Transverse colon (tissue), 4 donors: ENCODE measurements at regions not wholly inside any gene's neighbourhood (a gene's known extent, or its start where the extent isn't known, plus 50 kb on each side); places are given as distances from the start of the nearest gene placed in this dataset.

Source experiments
- DNase-seq: peaks from one replicate; pipeline ENCODE4 v3.0.0-alpha.2; 2019
- H3K27ac ChIP-seq, 4 donors: fragments of 200-600 bp; sonication (generic); 2 replicates each; pipeline ENCODE4 v1.5.1; 2016 to 2018; ENCODE audit warnings: inconsistent platforms in 4 of 4
- H3K27me3 ChIP-seq: fragments of 200-600 bp; sonication (generic); 2 replicates; pipeline ENCODE4 v1.5.1; 2017; ENCODE audit warnings: inconsistent platforms
- H3K36me3 ChIP-seq, 4 donors: fragments of 200-600 bp; sonication (generic); 2 replicates each; pipeline ENCODE4 v1.5.1; 2017 to 2019; ENCODE audit warnings: inconsistent platforms in 4 of 4
- H3K4me1 ChIP-seq, 4 donors: fragments of 200-600 bp; sonication (generic); 2 replicates each; pipeline ENCODE4 v1.5.1; 2017 to 2020; ENCODE audit warnings: inconsistent platforms in 4 of 4
- H3K4me3 ChIP-seq, 4 donors: fragments of 200-600 bp; sonication (generic); 1 replicate in 1 of 4; 2 replicates in 3 of 4; pipeline versions ENCODE4 v1.5.1 to v1.6.1; 2017 to 2019; ENCODE audit warnings: inconsistent platforms in 4 of 4
- H3K9me3 ChIP-seq, 2 donors: fragments of 200-600 bp; sonication (generic); 2 replicates each; pipeline ENCODE4 v1.5.1; 2017 to 2019; ENCODE audit warnings: inconsistent platforms in 2 of 2
- EP300 ChIP-seq: sonication (generic); formaldehyde crosslinking; IDR thresholded peaks from one replicate; pipeline ENCODE4 v1.6.1; 2017; ENCODE audit warnings: antibody characterized with exemption, low read depth
- POLR2A ChIP-seq: fragments of 450-650 bp; IDR thresholded peaks from one replicate; pipeline ENCODE4 v1.6.1; 2016; ENCODE audit warnings: antibody characterized with exemption, mild to moderate bottlenecking, moderate library complexity
- POLR2AphosphoS5 ChIP-seq, 3 donors: sonication (generic); formaldehyde crosslinking; IDR thresholded peaks; one replicate each; pipeline ENCODE4 v1.6.1; 2016; ENCODE audit warnings: antibody characterized with exemption in 3 of 3
- WGBS, 2 donors: methylation state at CpG; one replicate each; pipeline ENCODE4 v1.1.5; 2018; ENCODE audit warnings: low coverage in 1 of 2; 5-methylcytosine and 5-hydroxymethylcytosine counted together
- in situ Hi-C, 4 donors: fragments of 200-750 bp; cut with MboI; loops; one replicate each; pipeline versions ENCODE4 v1.15.0 to v1.15.1; 2017; ENCODE audit warnings: low sequenced_read_pairs in 3 of 4, low pct_ligation_motif_present in 1 of 4, low pct_unique_long_range_greater_than_20kb in 1 of 4
- intact Hi-C: fragments of 100-400 bp; cut with DNase I; formaldehyde crosslinking; loops from one replicate; pipeline ENCODE4 v1.15.1; 2023; ENCODE audit warnings: low total_unique reads
- TF ChIP-seq, protein P1 (sequence below), 5 experiments: fragments of 200-600 bp in 3 of 5; fragments of 450-650 bp in 2 of 5; sonication (generic) in 3 of 5; IDR thresholded peaks; 1 replicate in 2 of 5; 2 replicates in 3 of 5; pipeline ENCODE4 v1.5.1; 2016 to 2017; ENCODE audit warnings: antibody characterized with exemption in 5 of 5, inconsistent platforms in 3 of 5, mild to moderate bottlenecking in 2 of 5, moderate library complexity in 1 of 5

DNA sequence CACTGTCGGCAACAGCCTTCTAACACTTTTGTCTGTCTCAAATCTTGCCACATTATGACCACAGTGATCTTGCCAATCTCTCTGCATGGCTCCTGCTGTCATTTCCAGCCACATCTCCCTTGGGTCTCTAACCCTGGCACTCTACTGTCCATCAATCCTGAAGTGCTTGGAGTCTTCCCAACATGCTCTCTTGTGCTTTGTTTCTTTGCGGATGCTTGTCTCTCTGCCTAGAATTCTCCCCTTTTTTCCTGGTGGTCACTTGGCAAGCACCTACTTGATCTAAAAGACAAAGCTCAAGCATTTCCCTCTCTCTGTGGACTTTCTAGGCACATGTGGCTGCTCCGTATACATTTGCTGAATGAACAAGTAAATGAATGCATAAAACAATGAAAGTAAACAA is 290.7 kb upstream of the MAP3K7 start:
- Histone ChIP-seq H3K4me1 (no peaks in the 10 kb centered on the region), H3K27me3 (no peaks in the 10 kb centered on the region), H3K9me3 (no peaks in the 10 kb centered on the region), H3K27ac (no peak overlapping the region), H3K36me3 (no peaks in the 10 kb centered on the region), H3K4me3 (no peak overlapping the region)
- in situ Hi-C loops: no loop called here
- TF ChIP-seq POLR2A (no peak), POLR2AphosphoS5 (IDR thresholded peaks at IDR 0.05) (no peak), EP300 (no peak)
- TF ChIP-seq, protein P1, sequence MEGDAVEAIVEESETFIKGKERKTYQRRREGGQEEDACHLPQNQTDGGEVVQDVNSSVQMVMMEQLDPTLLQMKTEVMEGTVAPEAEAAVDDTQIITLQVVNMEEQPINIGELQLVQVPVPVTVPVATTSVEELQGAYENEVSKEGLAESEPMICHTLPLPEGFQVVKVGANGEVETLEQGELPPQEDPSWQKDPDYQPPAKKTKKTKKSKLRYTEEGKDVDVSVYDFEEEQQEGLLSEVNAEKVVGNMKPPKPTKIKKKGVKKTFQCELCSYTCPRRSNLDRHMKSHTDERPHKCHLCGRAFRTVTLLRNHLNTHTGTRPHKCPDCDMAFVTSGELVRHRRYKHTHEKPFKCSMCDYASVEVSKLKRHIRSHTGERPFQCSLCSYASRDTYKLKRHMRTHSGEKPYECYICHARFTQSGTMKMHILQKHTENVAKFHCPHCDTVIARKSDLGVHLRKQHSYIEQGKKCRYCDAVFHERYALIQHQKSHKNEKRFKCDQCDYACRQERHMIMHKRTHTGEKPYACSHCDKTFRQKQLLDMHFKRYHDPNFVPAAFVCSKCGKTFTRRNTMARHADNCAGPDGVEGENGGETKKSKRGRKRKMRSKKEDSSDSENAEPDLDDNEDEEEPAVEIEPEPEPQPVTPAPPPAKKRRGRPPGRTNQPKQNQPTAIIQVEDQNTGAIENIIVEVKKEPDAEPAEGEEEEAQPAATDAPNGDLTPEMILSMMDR (IDR thresholded peaks at IDR 0.05): no peak
- intact Hi-C loops: no loop called here
- DNase-seq: no peak
- WGBS, 2 donors: 72 to 77% methylated on average over 3 of the region's 3 CpGs

DNA sequence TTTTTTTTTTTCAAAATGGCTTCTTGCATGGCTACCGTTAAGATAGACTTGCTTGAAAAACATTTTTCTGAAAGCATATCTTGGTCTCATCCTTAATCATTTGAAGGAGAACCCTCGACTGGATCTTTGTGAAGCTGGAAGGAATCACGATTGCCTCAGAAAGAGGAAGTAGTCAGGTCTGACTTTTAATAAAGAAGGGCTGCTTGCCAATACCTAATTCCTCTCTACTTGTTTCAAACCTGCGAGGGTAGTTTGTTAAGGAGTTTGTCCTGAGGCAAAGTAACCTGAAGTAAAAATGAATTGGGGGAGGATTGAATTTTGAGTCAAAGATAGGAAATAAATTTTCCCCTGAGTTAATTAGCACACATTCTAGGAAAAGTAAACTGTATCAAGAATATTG is 288.1 kb upstream of the MAP3K7 start:
- in situ Hi-C loops (no loop called here), intact Hi-C loops (no loop called here)
- no peak for DNase-seq
- Histone ChIP-seq H3K9me3 (no peaks in the 10 kb centered on the region), H3K4me3 (no peak overlapping the region), H3K27me3 (no peaks in the 10 kb centered on the region), H3K4me1 (no peaks in the 10 kb centered on the region), H3K27ac (no peak overlapping the region), H3K36me3 (no peaks in the 10 kb centered on the region)
- TF ChIP-seq, protein P1 (IDR thresholded peaks at IDR 0.05): no peak
- TF ChIP-seq EP300: no peak
- no peak for TF ChIP-seq POLR2A
- no peak for TF ChIP-seq POLR2AphosphoS5 (IDR thresholded peaks at IDR 0.05)
- 31 to 44% methylated on average over 3 to 4 of the region's 4 CpGs for WGBS, 2 donors

DNA sequence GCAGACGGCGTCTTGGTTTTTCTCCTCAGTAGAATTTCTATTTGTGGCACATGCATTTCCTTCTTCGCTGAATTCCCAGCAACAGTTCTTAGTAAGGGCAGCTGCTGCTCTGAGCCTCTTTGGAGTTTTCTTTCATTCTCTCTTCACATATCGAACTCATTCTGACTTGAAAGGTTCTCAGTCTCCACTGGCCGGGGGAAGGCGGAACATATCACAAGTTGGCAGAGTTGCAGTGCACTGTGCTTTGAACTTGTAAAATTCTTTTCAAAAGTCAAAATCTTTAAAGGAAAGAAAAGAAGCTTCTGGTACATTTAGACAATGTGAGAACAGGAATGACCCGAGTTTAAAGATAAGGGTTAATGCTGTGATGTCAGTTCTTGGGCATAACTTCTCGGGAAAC is 286.1 kb upstream of the MAP3K7 start:
- no peak overlapping the region for H3K4me3 ChIP-seq
- no peak overlapping the region for H3K27ac ChIP-seq
- no peaks in the 10 kb centered on the region for H3K9me3 ChIP-seq
- DNase-seq: no peak
- no peaks in the 10 kb centered on the region for H3K36me3 ChIP-seq
- H3K4me1 ChIP-seq: no peaks in the 10 kb centered on the region
- H3K27me3 ChIP-seq: no peaks in the 10 kb centered on the region
- WGBS, 2 donors: 73 to 83% methylated on average over 8 of the region's 8 CpGs
- intact Hi-C loops (no loop called here), in situ Hi-C loops (no loop called here)
- TF ChIP-seq POLR2AphosphoS5 (IDR thresholded peaks at IDR 0.05) (no peak), POLR2A (no peak), EP300 (no peak)
- TF ChIP-seq, protein P1 (IDR thresholded peaks at IDR 0.05): no peak

DNA sequence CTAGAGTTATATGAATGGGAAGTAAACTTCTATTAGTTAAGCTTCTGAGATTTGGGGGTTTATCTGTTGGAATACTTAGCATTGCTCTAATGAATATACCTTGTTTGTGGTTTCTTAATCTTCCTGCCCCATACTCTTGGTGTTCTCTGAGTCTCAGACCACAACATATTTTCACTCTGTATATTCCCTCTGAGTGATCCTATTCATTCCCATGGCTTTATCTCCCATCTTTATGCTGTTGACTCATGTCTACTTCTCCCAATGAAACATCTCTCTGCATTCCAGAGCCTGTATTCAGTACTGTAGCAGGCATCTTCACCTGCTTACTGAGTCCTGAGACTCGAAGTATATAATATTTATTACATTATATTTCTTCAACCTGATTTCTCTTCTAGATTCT is 283.7 kb upstream of the MAP3K7 start:
- H3K4me3 ChIP-seq: no peak overlapping the region
- no peaks in the 10 kb centered on the region for H3K36me3 ChIP-seq
- no peak overlapping the region for H3K27ac ChIP-seq
- 57 to 78% methylated on average over 1 of the region's 1 CpG for WGBS, 2 donors
- no peaks in the 10 kb centered on the region for H3K27me3 ChIP-seq
- no peaks in the 10 kb centered on the region for H3K4me1 ChIP-seq
- intact Hi-C loops (no loop called here), in situ Hi-C loops (no loop called here)
- DNase-seq: no peak
- no peaks in the 10 kb centered on the region for H3K9me3 ChIP-seq
- no peak for TF ChIP-seq POLR2A

DNA sequence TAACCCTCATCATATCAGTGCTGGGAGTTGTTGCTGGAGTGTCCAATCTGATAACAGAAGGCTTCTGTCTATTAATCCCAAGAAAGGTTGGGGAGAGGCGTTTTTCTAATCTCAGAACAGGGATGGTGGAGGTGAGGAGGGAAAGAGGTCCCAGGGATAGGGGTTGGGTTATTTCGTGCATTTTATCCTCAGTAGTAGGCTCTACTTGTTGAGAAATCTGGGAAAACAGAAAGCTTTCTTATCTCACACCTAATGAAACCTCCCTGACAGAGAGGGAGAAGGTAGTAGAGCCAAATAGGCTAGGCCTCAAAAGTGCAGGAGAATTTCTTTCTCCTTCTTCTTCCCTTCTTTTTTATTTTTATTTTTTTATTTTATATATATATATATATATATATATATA is 281.8 kb upstream of the MAP3K7 start:
- TF ChIP-seq POLR2AphosphoS5 (IDR thresholded peaks at IDR 0.05) (no peak), EP300 (no peak), POLR2A (no peak)
- TF ChIP-seq, protein P1 (IDR thresholded peaks at IDR 0.05): no peak
- in situ Hi-C loops: no loop called here
- Histone ChIP-seq H3K27me3 (no peaks in the 10 kb centered on the region), H3K27ac (no peak overlapping the region), H3K4me3 (no peak overlapping the region), H3K9me3 (no peaks in the 10 kb centered on the region), H3K36me3 (no peaks in the 10 kb centered on the region), H3K4me1 (no peaks in the 10 kb centered on the region)
- intact Hi-C loops: no loop called here
- WGBS, 2 donors: 61 to 67% methylated on average over 2 of the region's 2 CpGs
- DNase-seq: no peak
